GM12874 (cell line): ENCODE measurements at regions not wholly inside any gene's neighbourhood (a gene's known extent, or its start where the extent isn't known, plus 50 kb on each side); places are given as distances from the start of the nearest gene placed in this dataset.

ENCODE experiments used
- TF ChIP-seq, protein P1 (sequence below): IDR thresholded peaks from 2 replicates; pipeline ENCODE4 v1.5.1; 2011; ENCODE audit warnings: low read depth, mild to moderate bottlenecking, control low read depth, low read length, moderate library complexity; ENCODE audit not compliant: insufficient read depth

DNA sequence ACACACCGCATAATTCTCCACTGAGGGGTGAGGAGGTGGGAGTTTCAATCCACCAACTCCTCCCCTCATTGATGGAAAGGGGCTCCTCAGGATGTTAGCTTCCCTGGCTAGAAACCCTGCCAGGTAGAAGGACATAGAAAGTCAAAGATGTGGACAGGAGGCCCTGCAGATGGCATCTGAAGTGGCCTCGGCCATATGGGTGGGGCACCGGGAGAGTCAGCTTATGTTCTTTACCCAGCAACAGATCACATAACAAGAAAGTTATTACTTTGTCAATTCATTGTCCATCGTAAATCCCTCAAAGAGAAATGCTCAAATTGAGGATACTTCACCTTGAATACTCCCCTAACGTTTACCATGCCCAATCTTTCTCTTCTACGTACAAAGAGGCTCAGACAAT, 97.3 kb upstream of the ARHGEF3 start:
- TF ChIP-seq, protein P1, sequence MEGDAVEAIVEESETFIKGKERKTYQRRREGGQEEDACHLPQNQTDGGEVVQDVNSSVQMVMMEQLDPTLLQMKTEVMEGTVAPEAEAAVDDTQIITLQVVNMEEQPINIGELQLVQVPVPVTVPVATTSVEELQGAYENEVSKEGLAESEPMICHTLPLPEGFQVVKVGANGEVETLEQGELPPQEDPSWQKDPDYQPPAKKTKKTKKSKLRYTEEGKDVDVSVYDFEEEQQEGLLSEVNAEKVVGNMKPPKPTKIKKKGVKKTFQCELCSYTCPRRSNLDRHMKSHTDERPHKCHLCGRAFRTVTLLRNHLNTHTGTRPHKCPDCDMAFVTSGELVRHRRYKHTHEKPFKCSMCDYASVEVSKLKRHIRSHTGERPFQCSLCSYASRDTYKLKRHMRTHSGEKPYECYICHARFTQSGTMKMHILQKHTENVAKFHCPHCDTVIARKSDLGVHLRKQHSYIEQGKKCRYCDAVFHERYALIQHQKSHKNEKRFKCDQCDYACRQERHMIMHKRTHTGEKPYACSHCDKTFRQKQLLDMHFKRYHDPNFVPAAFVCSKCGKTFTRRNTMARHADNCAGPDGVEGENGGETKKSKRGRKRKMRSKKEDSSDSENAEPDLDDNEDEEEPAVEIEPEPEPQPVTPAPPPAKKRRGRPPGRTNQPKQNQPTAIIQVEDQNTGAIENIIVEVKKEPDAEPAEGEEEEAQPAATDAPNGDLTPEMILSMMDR, result no peak

DNA sequence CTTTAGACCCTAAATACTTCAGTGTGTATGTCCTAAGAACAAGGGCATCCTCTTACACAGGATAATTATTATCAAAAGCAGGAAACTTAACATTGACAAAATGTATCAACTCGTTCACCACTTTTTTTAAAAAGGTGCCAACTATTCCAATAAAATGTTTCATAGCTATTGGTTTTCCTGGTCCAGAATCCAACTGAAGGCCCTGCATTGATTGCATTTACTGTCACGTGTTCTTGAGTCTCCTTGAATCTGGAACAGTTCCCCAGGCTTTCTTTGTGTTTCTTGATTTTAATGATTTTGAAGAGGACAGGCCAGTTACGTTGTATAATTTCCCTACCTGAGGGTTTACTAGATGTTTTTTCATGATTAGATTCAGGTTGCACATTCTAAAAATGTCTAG, 94.6 kb upstream of the ARHGEF3 start:
- TF ChIP-seq, protein P1, result no peak

GRCh38 chr3:56894881-56895431, 93.2 kb upstream of the ARHGEF3 start:
- TF ChIP-seq, protein P1, result no peak

GRCh38 chr3:56890448-56891091, 88.8 kb upstream of the ARHGEF3 start:
- TF ChIP-seq, protein P1, result no peak

DNA sequence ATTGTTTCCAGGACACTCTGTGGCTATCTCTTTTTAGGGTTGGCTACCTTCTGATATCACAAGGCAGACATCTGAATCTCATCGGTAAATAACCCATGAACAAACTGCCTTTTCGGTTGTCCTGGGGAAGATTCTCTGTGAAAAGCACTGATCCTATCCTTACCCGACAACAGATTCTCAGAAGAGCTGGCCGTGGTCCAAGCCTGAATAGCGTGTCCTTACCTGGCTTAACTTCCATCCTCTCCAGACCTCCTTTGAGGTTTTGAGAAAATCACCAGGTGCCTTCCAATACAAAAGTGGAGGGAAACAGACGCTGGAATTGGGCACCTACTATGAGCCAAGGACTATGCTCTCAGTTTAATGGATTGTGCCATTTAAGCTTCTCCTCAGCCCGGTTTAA, 87.4 kb upstream of the ARHGEF3 start:
- TF ChIP-seq, protein P1, result no peak

DNA sequence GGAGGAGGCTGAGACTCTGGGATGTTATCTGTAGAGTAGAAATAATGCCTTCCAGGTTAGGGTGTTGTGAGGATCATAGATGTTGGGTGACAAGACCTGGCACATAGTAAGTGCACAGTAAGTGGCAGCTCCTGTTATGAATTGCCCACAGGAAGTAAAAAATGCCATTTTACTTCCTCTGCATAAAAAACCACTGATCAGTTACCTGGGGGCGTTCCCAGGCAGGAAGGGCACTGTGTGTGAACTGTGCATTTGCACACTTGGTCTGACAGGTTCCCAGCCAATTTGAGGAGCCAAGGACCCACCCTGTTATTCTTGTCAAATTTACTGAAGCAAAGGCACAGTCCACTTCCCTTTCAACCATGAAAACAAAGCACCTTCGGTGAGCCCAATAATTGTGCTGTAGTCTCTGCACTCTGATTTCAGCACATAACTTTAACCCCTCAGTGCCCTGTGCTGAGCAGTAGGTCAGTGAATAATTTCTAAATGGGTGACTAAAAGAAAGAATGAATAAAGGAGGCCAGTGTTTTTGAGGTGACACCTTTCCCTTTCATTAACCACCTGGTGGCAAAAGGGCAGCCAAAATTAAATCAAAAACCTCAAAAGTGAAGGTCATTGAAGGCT, 85.8 kb upstream of the ARHGEF3 start:
- TF ChIP-seq, protein P1, result no peak

- TF ChIP-seq, protein P1, result no peak
Measured at GRCh38 chr3:56886314-56886713, 84.6 kb upstream of the ARHGEF3 start.
